GF-D8 (cell line): ENCODE measurements at regions not wholly inside any gene's neighbourhood (a gene's known extent, or its start where the extent isn't known, plus 50 kb on each side); places are given as distances from the start of the nearest gene placed in this dataset.

Experiments
- DNase-seq: peaks from one replicate; lab custom pipeline; 2025; lab: John Stamatoyannopoulos, UW

DNA sequence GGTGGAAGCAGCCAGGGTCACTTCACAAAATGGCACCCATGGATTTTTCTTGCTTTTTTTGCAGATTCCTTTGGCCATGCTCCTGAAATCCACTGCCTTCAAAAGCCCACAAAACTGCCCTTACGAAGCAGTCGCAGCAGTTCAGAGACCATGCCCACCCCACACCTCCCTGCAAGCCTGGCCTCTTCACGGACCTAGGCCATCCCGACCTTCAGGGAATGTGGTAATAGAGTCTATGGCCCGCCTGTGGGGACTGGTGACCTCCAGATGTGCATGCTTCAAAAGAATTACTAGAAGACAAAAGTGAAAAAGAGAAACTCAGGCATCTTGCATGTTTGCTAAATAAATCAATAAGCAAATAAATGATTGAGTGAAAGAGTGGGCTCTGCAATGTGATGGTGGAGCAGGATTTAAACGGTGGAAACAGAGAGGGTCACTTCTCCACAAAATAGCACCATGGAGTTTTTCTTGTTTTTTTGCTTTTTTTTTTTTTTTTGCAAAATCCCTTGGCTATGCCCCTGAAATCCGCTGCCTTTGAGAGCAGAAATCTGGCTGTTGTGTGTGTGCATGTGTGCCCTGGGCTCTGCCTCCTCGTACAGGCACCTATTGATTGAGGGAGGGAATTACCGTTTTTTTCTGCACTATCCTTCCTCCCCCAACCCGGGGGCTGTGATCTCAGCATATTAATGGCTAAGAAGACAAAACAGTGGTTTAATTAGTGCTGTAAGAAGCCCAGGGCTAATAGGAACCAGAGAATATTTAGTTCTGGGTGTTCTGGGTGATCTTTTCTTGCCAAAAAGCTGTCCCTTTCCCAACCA is 107.4 kb downstream of the PXDC1 start:
- DNase-seq, result no peak

DNA sequence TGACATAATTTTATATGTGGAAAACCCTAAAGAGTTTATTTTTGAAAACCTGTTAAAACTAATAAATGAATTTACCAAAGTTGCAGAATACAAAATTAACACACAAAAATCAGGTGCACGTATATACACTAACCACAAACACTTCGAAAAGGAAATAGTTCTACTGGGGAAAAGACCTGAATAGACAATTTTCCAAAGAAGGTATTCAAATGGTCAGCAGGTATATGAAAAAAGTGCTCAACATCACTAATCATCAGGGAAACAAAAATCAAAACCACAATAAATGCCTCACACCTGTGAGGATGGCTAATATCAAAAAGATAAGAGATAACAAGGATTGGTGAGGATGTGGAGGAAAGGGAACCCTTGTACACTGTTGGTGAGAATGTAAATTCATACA is 110.6 kb downstream of the PXDC1 start:
- no peak for DNase-seq

DNA sequence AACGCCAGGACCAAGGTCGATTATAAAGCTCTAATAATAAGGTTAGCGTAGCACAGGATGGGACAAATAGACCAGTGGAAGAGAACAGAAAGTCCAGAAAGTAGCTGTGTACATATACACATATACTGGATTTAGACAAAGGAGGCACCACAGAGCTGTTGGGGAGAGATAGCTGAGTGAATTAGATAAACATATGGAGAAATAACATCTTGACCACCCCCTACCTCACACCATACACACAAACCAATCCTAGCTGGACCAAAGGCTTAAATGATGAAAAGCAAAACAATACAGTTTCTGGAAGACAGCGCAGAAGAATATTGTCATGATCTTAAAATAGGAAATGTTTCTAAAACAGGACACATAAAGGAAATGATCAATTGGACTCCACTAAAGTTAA is 112.9 kb downstream of the PXDC1 start:
- no peak for DNase-seq

DNA sequence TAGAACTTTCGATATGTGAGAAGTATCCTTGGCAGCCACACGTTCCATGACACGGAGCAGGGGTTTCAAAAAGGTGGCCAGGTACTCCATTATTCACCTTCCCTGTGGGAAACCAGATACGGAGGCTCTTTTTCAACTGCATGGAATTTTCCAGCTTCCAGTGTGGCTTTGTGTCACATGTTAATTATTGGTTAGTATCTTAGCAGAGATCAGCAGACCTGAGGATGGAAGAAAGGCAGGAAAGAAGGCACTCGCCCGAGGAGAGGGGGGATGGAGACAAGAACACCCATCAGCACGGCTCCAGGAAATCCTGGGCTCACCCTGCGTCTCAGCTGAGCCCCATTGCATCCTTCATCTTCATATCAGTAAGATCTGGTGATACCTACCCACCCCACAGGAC is 115.5 kb downstream of the PXDC1 start:
- DNase-seq, result no peak

DNA sequence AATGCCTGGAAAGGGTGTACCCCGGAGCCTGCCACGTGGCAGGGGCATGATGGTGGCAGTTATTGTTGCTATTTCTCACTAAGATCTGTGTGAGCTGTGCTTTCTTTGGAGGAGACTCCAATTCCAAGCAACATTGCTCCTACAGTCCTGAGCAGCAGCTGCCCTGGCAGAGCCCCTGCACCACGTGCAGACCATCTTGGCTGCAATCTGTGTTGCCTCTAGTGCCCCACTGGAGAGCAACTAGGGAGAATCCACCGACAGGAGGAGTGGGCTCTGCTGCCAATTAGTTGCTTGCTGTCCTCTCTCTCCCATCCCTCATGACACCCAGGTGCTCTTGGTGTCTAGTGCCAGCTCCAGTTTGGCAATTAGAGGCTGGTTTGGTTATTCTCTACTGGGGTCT is 116.0 kb downstream of the PXDC1 start:
- no peak for DNase-seq

DNA sequence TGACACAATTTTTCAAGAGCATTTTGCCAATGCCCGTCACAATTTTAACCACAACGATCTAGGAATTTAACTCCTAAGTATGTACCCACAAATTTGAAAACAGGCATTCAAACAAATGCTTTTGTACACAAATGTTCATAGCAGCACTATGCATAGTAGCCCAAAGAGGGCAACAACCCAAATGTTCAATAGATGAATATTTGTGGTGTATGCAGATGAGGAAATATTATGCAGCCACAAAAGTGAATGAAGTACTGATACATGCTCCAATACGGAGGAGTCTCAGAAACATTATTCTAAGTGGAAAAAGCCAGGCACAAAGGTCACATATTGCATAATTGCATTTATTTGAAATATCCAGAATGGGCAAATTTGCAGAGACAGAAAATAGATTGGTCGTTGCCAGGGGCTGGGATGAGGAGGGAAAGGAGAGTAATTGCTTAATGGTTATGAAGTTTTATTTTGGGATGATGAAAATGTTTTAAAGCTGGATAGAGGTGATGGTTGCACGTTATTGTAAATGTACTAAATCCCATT is 117.2 kb downstream of the PXDC1 start:
- no peak for DNase-seq

DNA sequence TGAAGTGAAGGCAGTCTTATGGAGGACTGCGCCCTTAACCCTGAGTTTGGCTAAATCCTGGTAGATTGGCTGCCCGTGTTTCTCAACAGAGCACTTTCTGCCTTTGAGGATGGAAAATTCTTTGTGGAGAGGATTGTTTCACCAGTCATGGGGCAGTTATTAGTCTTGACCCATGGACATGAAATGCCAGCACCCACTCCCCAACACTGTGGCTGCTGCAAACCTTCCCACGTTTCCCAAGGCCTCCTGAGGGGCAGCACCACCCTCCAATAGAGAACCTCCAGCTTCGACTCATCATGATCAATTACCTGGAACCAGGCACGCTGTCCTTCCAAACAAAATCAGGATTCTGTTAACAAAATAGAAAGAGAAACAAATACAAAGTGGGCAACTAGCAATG is 117.8 kb downstream of the PXDC1 start:
- DNase-seq, result no peak

DNA sequence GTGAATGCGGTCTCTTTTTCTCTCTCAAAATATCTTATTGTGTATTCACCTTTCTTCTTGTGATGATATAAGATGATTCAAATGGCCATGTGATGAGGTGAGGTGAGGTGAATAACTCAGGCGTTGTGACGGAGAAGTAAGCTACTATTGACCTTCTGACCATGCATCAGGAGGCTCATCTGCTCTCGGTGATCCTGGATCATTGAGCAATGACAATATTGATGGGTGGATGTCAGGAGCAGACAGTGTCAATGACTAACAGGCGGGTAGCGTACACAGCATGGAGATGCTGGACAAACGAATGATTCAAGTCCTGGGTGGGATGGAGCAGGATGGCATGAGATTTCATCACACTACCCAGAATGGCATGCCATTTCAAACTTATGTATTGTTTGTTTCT is 119.6 kb downstream of the PXDC1 start:
- DNase-seq, result no peak

DNA sequence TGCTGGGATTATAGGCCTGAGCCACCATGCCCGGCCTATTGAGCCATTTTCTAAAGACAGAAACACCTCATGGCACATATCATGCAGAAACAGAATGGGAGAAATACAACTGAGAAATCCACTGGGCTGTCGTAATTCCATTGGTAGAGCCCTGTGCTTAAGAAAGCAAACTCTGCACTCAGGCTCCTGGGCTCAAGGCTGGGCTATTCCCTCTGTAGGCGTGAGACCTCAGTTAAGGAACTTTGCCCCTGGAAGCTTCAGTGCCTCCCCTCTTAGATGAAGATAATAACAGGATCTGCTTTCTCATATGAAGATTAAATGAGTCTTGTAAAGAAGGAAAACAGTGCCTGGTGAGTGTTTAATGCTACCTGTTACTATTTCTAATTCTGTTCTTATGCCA is 120.3 kb downstream of the PXDC1 start:
- DNase-seq, result no peak

DNA sequence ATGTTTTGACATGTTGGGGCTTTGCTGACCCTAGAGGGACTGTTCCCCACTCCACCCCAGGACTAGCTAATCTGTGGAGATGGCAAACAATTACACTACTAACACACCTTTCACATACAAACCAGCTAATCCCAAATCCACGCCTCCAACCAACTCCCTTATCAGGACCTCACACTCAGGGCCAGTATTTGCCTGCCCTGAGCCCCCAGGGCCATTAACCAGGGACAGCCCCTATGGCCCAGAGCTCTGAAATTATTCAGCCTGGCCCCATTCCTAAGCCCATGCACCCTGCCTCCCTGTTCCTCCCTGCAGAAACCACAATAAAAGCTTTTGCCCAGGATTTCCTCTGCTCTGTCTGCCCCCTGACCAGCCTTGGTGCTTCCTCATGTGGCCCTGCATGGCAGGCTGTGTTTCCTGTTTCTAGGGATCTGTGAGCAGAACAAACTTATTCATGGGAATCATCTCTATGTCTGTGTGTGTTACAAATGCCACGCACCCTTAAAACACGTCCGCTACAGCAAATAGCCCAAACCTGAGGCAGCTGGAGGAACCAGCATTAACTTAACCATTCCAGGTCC is 121.2 kb downstream of the PXDC1 start:
- DNase-seq, result no peak

DNA sequence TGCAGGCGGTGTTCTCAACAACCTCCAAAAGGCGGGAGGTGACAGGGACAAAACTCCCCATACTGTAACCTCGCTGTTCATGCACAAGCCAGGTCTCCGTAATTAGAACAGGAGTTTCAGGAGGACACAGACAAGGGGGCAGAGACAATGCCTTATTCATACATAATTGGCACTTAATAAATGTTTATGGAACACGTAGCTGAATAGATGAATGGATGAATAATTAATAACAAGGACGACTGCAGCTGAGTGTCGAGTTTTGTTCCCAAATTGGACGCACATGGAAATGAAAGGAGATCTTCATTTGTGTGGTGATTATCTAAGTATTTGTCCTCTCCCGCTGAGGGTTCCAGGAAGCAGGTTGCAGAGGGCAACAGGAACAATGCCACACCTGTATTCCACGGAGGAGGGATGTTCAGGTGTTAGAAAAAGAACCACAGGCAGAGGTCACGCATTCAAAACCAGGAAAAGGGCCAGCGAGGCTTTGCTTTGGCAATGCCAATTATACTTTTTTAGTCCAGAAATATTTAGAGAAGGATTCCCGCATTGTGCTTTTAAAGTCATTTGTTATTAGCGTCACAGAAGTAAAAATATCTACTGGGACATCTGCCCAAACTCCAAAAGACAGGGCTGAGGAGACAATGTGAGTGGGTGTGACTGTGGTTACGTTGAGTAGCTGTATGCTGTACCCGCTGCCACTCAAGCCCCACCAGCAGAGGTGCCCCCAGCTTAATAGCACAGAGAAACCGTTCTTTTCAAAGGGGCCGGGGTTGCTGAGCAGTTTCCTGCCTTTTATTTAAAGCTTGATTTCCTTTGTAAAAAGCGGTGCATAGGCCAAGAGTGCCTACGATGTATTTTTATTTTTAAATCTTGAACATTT is 123.3 kb downstream of the PXDC1 start:
- DNase-seq, result no peak

DNA sequence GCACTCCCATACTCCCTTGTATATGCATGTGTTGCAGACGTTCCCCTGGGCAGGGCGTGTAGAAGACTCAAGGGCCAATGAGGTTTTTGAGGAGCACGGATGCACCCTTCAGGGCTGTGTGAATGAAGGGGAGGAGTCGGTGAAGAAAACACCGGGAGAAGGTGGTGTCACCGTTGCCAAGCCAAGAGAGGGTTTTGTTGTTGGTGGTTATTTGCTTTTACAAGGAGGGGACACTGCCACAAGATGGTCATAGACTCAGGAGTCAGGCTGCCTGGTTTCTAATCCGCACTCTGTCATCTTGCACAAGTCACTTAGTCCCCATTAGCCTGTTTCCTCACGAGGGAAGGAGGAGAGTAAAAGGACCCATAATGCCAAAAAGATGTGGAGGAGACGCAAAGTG is 124.0 kb downstream of the PXDC1 start:
- DNase-seq, result no peak

DNA sequence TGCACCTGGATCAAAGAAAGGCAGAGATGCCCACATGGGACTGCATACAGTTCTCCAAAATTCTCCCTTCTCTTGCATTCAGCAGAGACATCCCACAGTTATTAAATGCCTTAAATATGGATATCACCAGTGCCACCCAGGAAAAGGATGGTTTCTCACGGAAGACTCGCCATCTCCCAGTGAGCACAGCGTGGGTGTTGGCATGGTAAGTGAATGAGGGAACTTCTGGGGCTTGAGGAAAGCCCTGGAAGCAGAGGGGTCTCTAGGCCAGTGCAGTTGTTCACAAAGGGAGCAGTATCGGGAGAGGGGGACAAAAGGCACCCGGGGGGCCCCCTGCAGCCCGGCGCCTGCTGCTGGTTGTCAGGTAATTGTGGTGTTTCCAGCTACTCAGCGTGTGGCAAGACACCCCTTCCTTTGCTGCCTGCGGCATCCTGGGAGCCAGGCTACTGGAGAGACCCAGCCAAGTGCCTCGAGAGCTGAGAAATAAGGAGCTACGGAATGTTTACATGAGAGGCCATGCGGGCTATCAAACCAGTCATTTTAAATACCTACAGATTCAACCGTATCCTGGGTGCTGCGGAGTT is 125.4 kb downstream of the PXDC1 start:
- DNase-seq, result no peak

DNA sequence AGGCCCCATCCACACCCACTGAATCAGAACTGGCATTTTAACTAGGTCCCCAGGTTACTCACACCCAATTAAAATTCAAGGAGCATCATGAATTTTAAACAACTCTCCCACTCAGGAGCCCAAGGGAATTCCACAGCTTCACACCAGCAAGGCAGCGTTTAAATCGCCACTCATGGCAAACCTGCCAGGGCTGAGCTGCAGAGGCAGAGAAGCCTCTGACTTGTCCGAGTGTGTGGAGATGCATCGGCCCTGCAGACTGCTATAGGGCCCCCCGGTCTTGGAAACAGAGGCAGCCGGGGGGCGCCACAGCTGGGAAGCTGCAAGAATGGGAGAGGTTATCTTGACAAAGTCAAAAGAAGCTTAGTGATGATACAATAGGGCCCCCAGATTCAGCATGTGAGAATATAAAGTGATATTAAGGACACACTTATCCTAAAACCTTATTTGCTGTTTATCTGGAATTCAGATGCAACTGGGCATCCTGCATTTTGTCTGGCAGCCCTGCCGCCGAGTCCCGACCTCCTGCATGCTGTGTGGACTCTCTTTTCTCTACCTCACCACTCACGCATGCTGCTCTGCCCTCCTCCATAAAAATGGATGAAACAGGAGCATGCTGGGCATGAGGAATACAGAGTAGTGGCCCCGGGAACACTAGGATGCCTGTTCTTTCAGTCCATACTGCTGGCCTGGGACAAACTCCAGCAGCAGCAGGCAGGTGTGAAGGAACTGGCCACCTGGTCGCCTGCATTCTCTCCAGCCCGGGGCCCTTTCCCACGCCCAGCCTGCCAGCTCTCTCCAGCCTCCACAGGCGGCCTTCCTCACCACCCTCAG is 126.1 kb downstream of the PXDC1 start:
- no peak for DNase-seq

DNA sequence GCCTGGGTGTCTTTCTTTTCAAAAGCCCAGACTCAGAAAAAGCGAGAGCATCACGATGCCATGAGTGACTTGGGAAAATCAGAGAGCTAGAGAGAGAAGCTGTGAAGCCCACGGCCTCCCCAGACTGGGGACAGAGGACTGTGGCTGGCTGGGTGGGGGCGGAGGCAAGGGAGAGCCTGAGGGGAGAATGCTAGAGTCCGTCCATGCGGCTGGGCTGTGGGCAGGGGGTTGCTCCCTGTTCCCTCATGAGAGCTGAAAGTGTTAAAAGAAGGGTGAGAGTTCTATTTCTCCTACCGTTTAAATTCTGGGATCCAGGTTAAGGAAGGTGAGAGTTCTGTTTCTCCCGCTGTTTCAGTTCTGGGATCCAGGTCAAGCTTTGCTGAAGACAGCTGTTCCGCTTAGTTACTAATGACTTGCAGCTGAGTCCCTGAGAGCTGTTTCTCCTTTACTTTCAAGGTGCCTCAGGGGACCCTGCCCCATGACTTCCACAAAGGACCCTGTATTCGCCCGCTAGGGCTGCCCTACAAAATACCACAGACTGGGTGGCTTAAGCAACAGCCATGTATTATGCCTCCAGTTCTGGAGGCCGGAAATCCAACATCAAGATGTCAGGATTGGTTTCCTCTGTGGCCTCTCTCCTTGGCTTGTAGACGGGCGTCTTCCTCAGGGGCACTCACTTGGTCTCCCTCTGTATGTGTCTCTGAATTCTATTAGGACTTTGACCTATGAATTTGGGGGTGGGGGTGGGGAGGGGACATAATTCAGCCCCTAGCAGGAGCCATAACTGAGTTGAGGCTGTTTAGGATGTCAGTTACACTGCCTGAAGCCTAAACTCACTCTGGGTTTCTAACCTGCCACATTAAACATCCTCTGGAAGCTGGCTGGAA is 127.0 kb downstream of the PXDC1 start:
- DNase-seq, result no peak

DNA sequence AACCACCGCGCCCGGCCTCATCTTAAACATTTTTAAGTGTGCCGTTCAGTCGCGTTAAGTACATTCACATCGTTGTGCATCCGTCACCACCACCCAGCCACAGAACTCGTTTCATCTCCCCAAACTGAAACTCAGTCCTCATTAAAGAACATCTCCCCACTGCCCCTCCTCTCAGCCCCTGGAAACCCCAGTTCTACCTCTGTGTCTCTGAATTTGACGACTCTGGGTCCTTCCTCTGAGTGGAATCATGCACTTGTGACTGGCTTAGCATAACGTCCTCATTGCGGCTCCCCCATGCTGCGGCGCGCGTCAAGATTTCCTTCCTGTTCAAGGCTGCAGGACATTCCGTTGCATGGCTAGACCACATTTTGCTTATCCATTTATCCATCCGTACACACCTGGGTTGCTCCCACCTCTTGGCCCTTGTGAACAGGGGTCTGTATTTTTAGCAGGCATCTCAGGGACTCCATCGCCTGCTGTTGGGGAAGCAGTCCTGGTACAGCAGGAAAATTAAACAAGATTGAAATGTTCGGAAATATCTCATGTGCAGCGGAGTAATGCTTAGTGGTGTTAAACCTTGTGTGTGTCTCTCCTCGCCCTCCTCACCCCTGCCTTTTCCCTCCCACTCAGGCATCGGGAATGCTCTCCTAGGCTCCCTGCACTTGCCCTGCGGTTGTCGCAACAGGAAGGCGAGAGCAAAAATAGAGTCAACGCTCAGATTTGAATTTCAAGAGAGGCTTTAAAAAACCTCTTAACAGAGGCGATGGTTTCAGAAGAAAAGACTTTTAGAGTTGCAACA is 127.9 kb downstream of the PXDC1 start:
- DNase-seq, result no peak

DNA sequence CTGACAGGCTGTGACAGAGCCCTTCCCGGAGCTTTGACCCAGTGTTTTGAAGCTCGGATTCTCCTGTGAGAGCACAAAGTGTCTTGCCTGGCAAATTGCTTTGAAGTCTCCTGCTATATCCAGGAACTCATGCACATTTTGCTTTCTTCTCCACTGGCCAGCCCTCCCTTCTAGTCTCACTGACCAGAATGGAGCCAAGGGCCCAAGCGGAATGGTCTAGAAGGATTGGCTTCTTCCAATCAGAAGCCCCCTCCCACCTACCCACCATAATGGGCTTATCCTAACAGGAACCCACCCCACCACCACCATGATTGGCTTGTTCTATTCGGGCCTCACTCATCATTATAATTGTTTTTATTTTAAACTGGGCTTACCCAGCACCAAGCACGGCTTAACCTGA is 130.1 kb downstream of the PXDC1 start:
- DNase-seq, result no peak

DNA sequence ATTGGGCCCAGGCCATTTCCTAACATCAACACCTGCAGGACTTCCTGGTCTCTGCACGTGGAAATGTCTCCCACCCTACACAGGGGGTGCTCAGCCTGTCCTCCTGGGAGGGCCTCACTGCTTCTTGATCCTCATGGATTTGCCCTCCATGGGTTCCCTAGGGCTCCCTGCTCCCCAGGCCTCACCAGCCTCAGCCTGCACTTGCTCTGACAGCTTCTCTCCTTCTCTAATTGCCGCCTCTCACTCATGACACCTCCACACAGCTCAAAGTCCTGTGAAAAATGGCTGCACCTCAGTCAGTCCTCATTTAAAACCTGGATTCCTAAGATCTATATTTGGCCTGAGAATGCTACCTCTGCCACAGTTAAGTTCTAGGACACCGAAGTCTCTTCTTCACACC is 130.6 kb downstream of the PXDC1 start:
- DNase-seq, result no peak

DNA sequence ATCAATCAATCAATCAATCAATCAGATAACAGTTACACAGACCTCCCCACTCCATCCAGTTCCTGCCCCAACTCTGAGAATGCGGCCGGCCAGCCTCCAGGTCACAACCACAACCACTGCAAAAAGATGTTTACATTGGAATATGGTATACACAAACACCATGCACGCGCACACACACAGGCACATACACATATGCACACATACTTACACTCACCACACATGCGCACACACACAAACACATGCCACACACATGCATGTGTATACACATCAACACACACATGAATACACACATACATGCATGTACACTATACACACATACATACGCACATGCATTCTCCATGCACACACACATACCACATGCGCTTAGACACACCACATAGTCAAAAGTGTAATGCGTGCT is 131.1 kb downstream of the PXDC1 start:
- no peak for DNase-seq

DNA sequence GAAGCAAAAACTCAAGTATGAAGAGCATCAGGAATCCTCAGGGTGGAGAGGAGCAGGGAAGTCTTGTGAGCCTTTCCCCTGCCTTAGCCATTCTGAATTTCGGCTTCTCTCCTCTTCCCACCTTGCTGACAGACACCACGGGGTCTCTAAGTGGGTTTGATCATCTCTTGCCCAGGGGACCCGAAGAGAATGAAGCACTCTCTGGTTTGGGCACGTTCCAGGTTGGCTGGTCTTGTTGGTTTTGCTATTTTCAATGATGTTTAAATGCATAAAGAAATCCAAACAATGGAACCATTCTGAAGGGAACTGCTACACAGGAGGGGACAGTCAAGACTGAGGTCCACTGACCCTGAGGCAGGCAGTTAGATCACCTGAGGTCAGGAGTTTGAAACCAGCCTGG is 131.7 kb downstream of the PXDC1 start:
- no peak for DNase-seq
